Loucy (cell line): ENCODE measurements at regions not wholly inside any gene's neighbourhood (a gene's known extent, or its start where the extent isn't known, plus 50 kb on each side); places are given as distances from the start of the nearest gene placed in this dataset.

ENCODE experiments used
- H2AFZ ChIP-seq: fragments of 200-600 bp; sonication (generic); 2 replicates; pipeline ENCODE4 v1.6.0; 2016; ENCODE audit warnings: antibody characterized with exemption, mild to moderate bottlenecking, low read length, moderate library complexity
- H3F3A ChIP-seq: fragments of 200-600 bp; 2 replicates; pipeline ENCODE4 v1.6.0; 2016; ENCODE audit warnings: antibody characterized with exemption, low read depth, mild to moderate bottlenecking
- H3K27me3 ChIP-seq: fragments of 200-600 bp; sonication (generic); 2 replicates; pipeline ENCODE4 v1.6.1; 2014; ENCODE audit warnings: low read length, mild to moderate bottlenecking; ENCODE audit not compliant: insufficient read depth, poor library complexity, severe bottlenecking
- H3K36me3 ChIP-seq: fragments of 200-600 bp; sonication (generic); 2 replicates; pipeline ENCODE4 v1.6.1; 2016; ENCODE audit warnings: low read length; ENCODE audit not compliant: insufficient read depth
- H3K4me1 ChIP-seq: fragments of 200-600 bp; sonication (generic); 2 replicates; pipeline ENCODE4 v1.5.1; 2014; ENCODE audit warnings: low read length, mild to moderate bottlenecking; ENCODE audit not compliant: insufficient read depth, poor library complexity, severe bottlenecking
- H3K4me2 ChIP-seq: fragments of 200-600 bp; sonication (generic); 2 replicates; pipeline ENCODE4 v1.6.0; 2014; ENCODE audit warnings: antibody characterized with exemption, low read length, low read depth, mild to moderate bottlenecking; ENCODE audit not compliant: poor library complexity, severe bottlenecking
- H3K4me3 ChIP-seq: fragments of 200-600 bp; sonication (generic); 2 replicates; pipeline ENCODE4 v1.5.1; 2014; ENCODE audit warnings: low read length, mild to moderate bottlenecking, mixed read lengths; ENCODE audit not compliant: poor library complexity, severe bottlenecking
- H3K79me2 ChIP-seq: fragments of 200-600 bp; sonication (generic); 2 replicates; pipeline ENCODE4 v1.6.1; 2014; ENCODE audit warnings: low read length; ENCODE audit not compliant: insufficient read depth
- H3K9ac ChIP-seq: fragments of 200-600 bp; sonication (generic); 2 replicates; pipeline ENCODE4 v1.6.0; 2014; ENCODE audit warnings: mild to moderate bottlenecking, low read depth, low read length, moderate library complexity; ENCODE audit not compliant: poor library complexity, severe bottlenecking
- H3K9me2 ChIP-seq: fragments of 200-600 bp; sonication (generic); replicated peaks from 2 replicates; pipeline ENCODE4 v1.6.1; 2016; ENCODE audit warnings: low read depth, low read length, mixed read lengths
- H3K9me3 ChIP-seq: fragments of 200-600 bp; sonication (generic); 2 replicates; pipeline ENCODE4 v1.6.1; 2014; ENCODE audit warnings: mild to moderate bottlenecking, antibody characterized with exemption, low read length, low read depth; ENCODE audit not compliant: insufficient read depth
- H4K20me1 ChIP-seq: fragments of 200-600 bp; sonication (generic); 2 replicates; pipeline ENCODE4 v1.6.0; 2014; ENCODE audit warnings: antibody characterized with exemption, low read length, mild to moderate bottlenecking; ENCODE audit not compliant: insufficient read depth, poor library complexity, severe bottlenecking
- EZH2phosphoT487 ChIP-seq: fragments of 200-600 bp; IDR thresholded peaks from 2 replicates; pipeline ENCODE4 v1.6.1; 2018; ENCODE audit warnings: antibody characterized with exemption, mild to moderate bottlenecking, moderate library complexity, borderline replicate concordance
- TF ChIP-seq, protein P1 (sequence below): fragments of 200-600 bp; sonication (generic); conservative IDR thresholded peaks from 2 replicates; pipeline ENCODE4 v1.5.1; 2014; ENCODE audit warnings: mild to moderate bottlenecking, antibody characterized with exemption, low read length

GRCh38 chr6:147001621-147002020 lies 202.6 kb upstream of the STXBP5 start:
- H3K9me2 ChIP-seq = no peaks in the 10 kb centered on the region
- H3K4me1 ChIP-seq = no peaks in the 10 kb centered on the region
- no peak for TF ChIP-seq EZH2phosphoT487
- TF ChIP-seq, protein P1, sequence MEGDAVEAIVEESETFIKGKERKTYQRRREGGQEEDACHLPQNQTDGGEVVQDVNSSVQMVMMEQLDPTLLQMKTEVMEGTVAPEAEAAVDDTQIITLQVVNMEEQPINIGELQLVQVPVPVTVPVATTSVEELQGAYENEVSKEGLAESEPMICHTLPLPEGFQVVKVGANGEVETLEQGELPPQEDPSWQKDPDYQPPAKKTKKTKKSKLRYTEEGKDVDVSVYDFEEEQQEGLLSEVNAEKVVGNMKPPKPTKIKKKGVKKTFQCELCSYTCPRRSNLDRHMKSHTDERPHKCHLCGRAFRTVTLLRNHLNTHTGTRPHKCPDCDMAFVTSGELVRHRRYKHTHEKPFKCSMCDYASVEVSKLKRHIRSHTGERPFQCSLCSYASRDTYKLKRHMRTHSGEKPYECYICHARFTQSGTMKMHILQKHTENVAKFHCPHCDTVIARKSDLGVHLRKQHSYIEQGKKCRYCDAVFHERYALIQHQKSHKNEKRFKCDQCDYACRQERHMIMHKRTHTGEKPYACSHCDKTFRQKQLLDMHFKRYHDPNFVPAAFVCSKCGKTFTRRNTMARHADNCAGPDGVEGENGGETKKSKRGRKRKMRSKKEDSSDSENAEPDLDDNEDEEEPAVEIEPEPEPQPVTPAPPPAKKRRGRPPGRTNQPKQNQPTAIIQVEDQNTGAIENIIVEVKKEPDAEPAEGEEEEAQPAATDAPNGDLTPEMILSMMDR = no peak
- no peak overlapping the region for H3K9ac ChIP-seq
- H3K4me3 ChIP-seq = no peak overlapping the region
- H3K36me3 ChIP-seq = no peaks in the 10 kb centered on the region
- H4K20me1 ChIP-seq = no peaks in the 10 kb centered on the region
- no peak overlapping the region for H2AFZ ChIP-seq
- H3K4me2 ChIP-seq = no peak overlapping the region
- H3K27me3 ChIP-seq = no peaks in the 10 kb centered on the region
- H3K79me2 ChIP-seq = no peaks in the 10 kb centered on the region
- no peaks in the 10 kb centered on the region for H3K9me3 ChIP-seq
- H3F3A ChIP-seq = no peaks in the 10 kb centered on the region

DNA sequence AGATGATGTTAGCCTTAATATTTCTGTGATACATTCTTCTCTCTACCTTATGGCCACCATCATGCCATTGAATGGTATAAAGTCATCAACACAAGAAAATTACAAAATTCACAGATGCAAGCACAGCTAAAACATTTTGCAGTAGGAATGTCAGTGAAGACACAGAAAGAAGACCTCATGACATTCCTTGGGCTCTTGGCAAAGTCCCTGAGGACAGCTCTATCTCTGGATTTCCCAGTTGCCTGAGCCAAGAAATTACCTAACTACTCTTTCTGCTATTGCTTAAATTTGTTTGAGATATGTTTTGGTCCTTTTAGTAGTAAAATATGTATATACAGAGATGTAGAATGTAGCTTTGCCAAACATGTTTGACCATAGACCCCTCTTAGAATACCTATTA lies 201.0 kb upstream of the STXBP5 start:
- TF ChIP-seq, protein P1 = no peak
- no peak for TF ChIP-seq EZH2phosphoT487
- H3K4me2 ChIP-seq = no peak overlapping the region
- no peak overlapping the region for H2AFZ ChIP-seq
- H3K9ac ChIP-seq = no peak overlapping the region
- H3K9me3 ChIP-seq = no peaks in the 10 kb centered on the region
- no peaks in the 10 kb centered on the region for H3K9me2 ChIP-seq
- H3K36me3 ChIP-seq = no peaks in the 10 kb centered on the region
- no peaks in the 10 kb centered on the region for H3F3A ChIP-seq
- H3K27me3 ChIP-seq = no peaks in the 10 kb centered on the region
- no peaks in the 10 kb centered on the region for H3K79me2 ChIP-seq
- no peak overlapping the region for H3K4me3 ChIP-seq
- H3K4me1 ChIP-seq = no peaks in the 10 kb centered on the region
- no peaks in the 10 kb centered on the region for H4K20me1 ChIP-seq

DNA sequence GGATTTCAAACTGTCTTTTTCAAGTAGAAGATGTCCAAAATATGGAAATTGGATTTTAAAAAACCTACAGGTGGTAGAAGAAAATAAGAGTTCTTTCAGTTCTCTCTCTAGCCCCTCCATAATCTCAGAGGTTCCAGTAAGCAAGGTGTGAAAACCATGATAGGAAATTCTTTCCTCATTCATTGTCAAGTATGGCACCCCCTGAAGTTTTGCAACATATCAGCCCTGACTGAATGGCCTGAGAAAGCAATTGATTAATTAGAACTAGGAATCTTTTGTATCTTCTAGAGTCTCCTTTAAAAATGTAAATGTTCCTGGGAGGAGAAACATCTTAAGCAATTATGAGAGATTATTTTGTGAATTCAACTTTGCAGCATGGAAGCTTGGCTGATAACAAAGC lies 198.7 kb upstream of the STXBP5 start:
- Histone ChIP-seq H3K9me3 (peaks cover 7% of the 10 kb centered on the region), H3K4me3 (no peak overlapping the region), H3K9ac (no peak overlapping the region), H3K9me2 (no peaks in the 10 kb centered on the region), H3K27me3 (no peaks in the 10 kb centered on the region), H3K4me1 (no peaks in the 10 kb centered on the region), H3K36me3 (no peaks in the 10 kb centered on the region), H3F3A (no peaks in the 10 kb centered on the region), H2AFZ (no peak overlapping the region), H3K4me2 (no peak overlapping the region), H4K20me1 (no peaks in the 10 kb centered on the region), H3K79me2 (no peaks in the 10 kb centered on the region)
- TF ChIP-seq, protein P1 = peak; percentile 65
- no peak for TF ChIP-seq EZH2phosphoT487
